ENCODE measurements at regions not wholly inside any gene's neighbourhood (a gene's known extent, or its start where the extent isn't known, plus 50 kb on each side); places are given as distances from the start of the nearest gene placed in this dataset.

- Histone ChIP-seq H3K27ac (no peak overlapping the region), H3K4me1 (no peaks in the 10 kb centered on the region), H3K27me3 (no peaks in the 10 kb centered on the region), H3K9me3 (no peaks in the 10 kb centered on the region), H3K36me3 (no peaks in the 10 kb centered on the region), H3K4me3 (no peak overlapping the region)
- TF ChIP-seq, protein P1, sequence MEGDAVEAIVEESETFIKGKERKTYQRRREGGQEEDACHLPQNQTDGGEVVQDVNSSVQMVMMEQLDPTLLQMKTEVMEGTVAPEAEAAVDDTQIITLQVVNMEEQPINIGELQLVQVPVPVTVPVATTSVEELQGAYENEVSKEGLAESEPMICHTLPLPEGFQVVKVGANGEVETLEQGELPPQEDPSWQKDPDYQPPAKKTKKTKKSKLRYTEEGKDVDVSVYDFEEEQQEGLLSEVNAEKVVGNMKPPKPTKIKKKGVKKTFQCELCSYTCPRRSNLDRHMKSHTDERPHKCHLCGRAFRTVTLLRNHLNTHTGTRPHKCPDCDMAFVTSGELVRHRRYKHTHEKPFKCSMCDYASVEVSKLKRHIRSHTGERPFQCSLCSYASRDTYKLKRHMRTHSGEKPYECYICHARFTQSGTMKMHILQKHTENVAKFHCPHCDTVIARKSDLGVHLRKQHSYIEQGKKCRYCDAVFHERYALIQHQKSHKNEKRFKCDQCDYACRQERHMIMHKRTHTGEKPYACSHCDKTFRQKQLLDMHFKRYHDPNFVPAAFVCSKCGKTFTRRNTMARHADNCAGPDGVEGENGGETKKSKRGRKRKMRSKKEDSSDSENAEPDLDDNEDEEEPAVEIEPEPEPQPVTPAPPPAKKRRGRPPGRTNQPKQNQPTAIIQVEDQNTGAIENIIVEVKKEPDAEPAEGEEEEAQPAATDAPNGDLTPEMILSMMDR (IDR thresholded peaks at IDR 0.05): no peak
- intact Hi-C loops (cut with DNase I; ENCODE audit: low total_unique reads): no loop called here
- DNase-seq: no peak
Measured at GRCh38 chr2:208627916-208628315, 221.3 kb downstream of the PTH2R start.

DNA sequence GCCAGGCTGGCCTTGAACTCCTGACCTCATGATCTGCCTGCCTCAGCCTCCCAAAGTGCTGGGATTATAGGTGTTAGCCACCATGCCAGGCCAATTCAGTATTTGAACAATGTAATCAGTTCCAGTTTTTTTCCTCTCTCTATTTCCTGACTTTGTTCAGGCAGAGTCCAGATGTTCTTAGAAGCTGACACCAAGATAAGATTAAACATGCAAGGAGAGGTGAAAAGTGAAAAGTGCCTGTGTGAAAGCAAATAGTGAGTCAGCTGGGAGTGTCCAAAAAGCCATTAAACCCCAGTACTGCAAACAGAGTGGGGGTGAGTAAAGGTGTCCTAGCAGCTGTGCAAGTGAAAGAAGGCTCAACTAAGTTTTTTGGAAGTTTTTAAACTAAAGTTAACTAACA is 231.5 kb downstream of the PTH2R start:
- no peak overlapping the region for H3K27ac ChIP-seq
- intact Hi-C loops (cut with DNase I; ENCODE audit: low total_unique reads): no loop called here

DNA sequence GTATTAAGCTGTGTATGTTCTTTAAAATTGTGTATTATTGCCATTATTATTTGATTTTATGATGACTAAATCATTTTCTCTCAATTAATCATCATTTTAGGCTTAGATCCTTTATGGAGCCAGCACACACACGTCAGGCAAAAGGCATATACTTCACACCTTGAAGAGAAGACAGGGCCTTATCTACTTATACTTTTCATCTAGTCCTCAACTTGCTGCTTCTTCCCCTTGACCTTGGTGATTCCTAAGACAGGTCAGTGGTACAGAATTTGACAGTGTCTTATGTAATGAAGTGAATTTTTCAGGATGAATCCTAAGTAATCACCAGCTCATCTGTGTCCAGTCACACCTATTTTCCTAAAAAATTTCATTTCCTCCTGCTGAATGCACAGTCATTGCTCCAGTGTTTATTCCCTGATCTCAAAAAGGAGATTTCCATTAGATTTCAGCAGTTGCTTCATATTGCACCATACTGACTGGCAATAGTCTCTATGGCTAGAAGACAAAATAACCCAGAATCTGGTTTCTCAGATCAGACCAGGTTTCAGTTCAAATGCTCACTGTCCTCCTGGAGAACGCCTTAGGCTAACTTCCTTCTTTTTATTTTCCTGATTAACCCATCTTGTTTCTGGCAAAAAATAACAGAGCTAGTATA is 235.7 kb downstream of the PTH2R start:
- no peaks in the 10 kb centered on the region for H3K36me3 ChIP-seq
- no peak overlapping the region for H3K4me3 ChIP-seq
- H3K27me3 ChIP-seq: no peaks in the 10 kb centered on the region
- no peaks in the 10 kb centered on the region for H3K9me3 ChIP-seq
- intact Hi-C loops (cut with DNase I; ENCODE audit: low total_unique reads): no loop called here
- H3K4me1 ChIP-seq: no peaks in the 10 kb centered on the region
- TF ChIP-seq, protein P1 (IDR thresholded peaks at IDR 0.05): no peak
- DNase-seq: no peak
- H3K27ac ChIP-seq: no peak overlapping the region

More for the DNA sequence above, 231.5 kb downstream of the PTH2R start:
- Histone ChIP-seq H3K9me3 (peaks cover 0 to 4% (median 0%) of the 10 kb centered on the region in 3 donors), H3K4me3 (no peak overlapping the region), H3K36me3 (no peaks in the 10 kb centered on the region), H3K4me1 (no peaks in the 10 kb centered on the region), H3K27me3 (no peaks in the 10 kb centered on the region)
- no peak for DNase-seq
- TF ChIP-seq, protein P1 (IDR thresholded peaks at IDR 0.05): no peak

DNA sequence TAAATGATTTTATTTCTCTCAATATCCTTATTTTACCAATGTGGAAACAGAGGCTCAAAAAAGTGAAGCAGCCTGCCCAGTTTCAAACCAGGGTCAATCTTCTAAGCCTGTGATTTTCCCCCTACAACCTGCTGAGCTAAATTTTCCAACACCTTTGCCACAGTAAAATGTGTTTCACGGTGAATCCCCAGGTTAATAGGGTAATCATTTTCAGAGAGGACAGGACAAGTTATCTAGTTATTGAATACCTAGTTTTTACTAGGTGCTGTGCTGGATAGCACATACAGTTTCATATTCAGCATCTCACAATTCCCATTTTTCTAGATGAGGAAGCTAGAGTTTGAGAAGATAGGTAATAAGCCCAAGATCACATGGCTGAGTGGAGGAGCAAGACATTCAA is 236.6 kb downstream of the PTH2R start:
- TF ChIP-seq, protein P1 (IDR thresholded peaks at IDR 0.05): no peak
- Histone ChIP-seq H3K27ac (no peak overlapping the region), H3K4me1 (no peaks in the 10 kb centered on the region), H3K9me3 (no peaks in the 10 kb centered on the region), H3K27me3 (no peaks in the 10 kb centered on the region), H3K36me3 (no peaks in the 10 kb centered on the region), H3K4me3 (no peak overlapping the region)
- no peak for DNase-seq
- intact Hi-C loops (cut with DNase I; ENCODE audit: low total_unique reads): no loop called here

- Histone ChIP-seq H3K27me3 (no peaks in the 10 kb centered on the region), H3K4me3 (no peak overlapping the region), H3K9me3 (no peaks in the 10 kb centered on the region), H3K36me3 (no peaks in the 10 kb centered on the region), H3K4me1 (no peaks in the 10 kb centered on the region), H3K27ac (no peak overlapping the region)
- intact Hi-C loops (cut with DNase I; ENCODE audit: low total_unique reads): no loop called here
- DNase-seq: no peak
- TF ChIP-seq, protein P1 (IDR thresholded peaks at IDR 0.05): no peak
Measured at GRCh38 chr2:208645226-208645625, 238.6 kb downstream of the PTH2R start.

GRCh38 chr2:208648368-208648767 is 241.8 kb downstream of the PTH2R start:
- Histone ChIP-seq H3K27ac (no peak overlapping the region), H3K27me3 (no peaks in the 10 kb centered on the region), H3K4me1 (no peaks in the 10 kb centered on the region), H3K4me3 (no peak overlapping the region), H3K36me3 (no peaks in the 10 kb centered on the region), H3K9me3 (no peaks in the 10 kb centered on the region)
- intact Hi-C loops (cut with DNase I; ENCODE audit: low total_unique reads): no loop called here
- TF ChIP-seq, protein P1 (IDR thresholded peaks at IDR 0.05): no peak
- DNase-seq: no peak

Measured in tibial artery (tissue), 4 donors.